Neutrophil (primary cell): ENCODE measurements at regions not wholly inside any gene's neighbourhood (a gene's known extent, or its start where the extent isn't known, plus 50 kb on each side); places are given as distances from the start of the nearest gene placed in this dataset.

Experiments used
- H3K27ac ChIP-seq: fragments of 200-600 bp; sonication (generic); 2 replicates; pipeline ENCODE4 v1.5.1; 2016; ENCODE audit warnings: mild to moderate bottlenecking, moderate library complexity
- H3K27me3 ChIP-seq: fragments of 200-600 bp; sonication (generic); 2 replicates; pipeline ENCODE4 v1.6.0; 2016; ENCODE audit warnings: mild to moderate bottlenecking
- H3K36me3 ChIP-seq: fragments of 200-600 bp; sonication (generic); 2 replicates; pipeline ENCODE4 v1.5.1; 2017
- H3K4me1 ChIP-seq, 2 experiments: fragments of 200-600 bp in 1 of 2; sonication (generic) in 1 of 2; 1 replicate in 1 of 2; 2 replicates in 1 of 2; pipeline versions ENCODE4 v1.5.1 to v1.6.1; 2013 to 2016; ENCODE audit warnings: low read depth in 1 of 2, low read length in 1 of 2, mild to moderate bottlenecking in 1 of 2, moderate library complexity in 1 of 2; ENCODE audit not compliant: control insufficient read depth in 1 of 2, insufficient read depth in 1 of 2
- H3K4me3 ChIP-seq, 2 experiments: fragments of 200-600 bp in 1 of 2; sonication (generic) in 1 of 2; 1 replicate in 1 of 2; 2 replicates in 1 of 2; pipeline ENCODE4 v1.5.1; 2013 to 2016; ENCODE audit warnings: low read depth in 1 of 2, low read length in 1 of 2, mild to moderate bottlenecking in 1 of 2, moderate library complexity in 1 of 2
- H3K9me3 ChIP-seq: fragments of 200-600 bp; sonication (generic); 2 replicates; pipeline ENCODE4 v1.5.1; 2016
- CTCF ChIP-seq: fragments of 200-600 bp; sonication (generic); IDR thresholded peaks from 2 replicates; pipeline ENCODE4 v1.5.1; 2016; ENCODE audit warnings: antibody characterized with exemption

- Histone ChIP-seq H3K4me3 (no peak overlapping the region), H3K27ac (no peak overlapping the region), H3K4me1 (no peaks in the 10 kb centered on the region), H3K9me3 (no peaks in the 10 kb centered on the region), H3K27me3 (no peaks in the 10 kb centered on the region), H3K36me3 (no peaks in the 10 kb centered on the region)
- no peak for TF ChIP-seq CTCF
These were observed 95.9 kb upstream of the PMEPA1 start for GRCh38 chr20:57805747-57806146.

GRCh38 chr20:57804470-57805250 is 94.8 kb upstream of the PMEPA1 start:
- Histone ChIP-seq H3K9me3 (no peaks in the 10 kb centered on the region), H3K27ac (no peak overlapping the region), H3K4me1 (no peaks in the 10 kb centered on the region), H3K36me3 (no peaks in the 10 kb centered on the region), H3K4me3 (no peak overlapping the region), H3K27me3 (no peaks in the 10 kb centered on the region)
- TF ChIP-seq CTCF, result no peak

DNA sequence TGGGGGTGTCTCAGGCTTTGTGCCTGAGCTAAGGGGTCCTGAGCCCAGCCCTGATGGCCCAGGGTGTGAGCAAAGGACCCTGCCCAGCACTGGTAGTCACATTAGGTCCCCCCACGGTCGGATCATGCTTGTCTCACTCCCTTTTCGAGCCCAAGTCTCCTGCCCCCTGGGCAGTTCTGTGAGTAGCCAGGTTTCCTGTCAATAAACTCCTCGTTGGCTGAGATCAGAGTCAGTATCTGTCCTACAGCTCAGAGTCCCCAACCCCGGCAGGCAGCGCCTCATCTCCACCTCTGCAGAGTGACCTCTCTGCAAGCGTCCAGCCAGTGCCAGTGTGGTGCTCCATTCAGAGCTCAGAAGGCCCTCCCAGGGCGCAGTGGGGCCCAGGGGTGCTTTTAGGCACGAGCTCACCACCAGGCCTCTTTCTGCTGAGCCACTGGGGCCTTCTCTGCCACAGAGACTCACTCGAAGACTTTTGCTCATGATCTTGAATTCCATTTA is 93.7 kb upstream of the PMEPA1 start:
- Histone ChIP-seq H3K9me3 (no peaks in the 10 kb centered on the region), H3K27ac (no peak overlapping the region), H3K36me3 (no peaks in the 10 kb centered on the region), H3K4me3 (no peak overlapping the region), H3K27me3 (no peaks in the 10 kb centered on the region), H3K4me1 (no peaks in the 10 kb centered on the region)
- no peak for TF ChIP-seq CTCF

DNA sequence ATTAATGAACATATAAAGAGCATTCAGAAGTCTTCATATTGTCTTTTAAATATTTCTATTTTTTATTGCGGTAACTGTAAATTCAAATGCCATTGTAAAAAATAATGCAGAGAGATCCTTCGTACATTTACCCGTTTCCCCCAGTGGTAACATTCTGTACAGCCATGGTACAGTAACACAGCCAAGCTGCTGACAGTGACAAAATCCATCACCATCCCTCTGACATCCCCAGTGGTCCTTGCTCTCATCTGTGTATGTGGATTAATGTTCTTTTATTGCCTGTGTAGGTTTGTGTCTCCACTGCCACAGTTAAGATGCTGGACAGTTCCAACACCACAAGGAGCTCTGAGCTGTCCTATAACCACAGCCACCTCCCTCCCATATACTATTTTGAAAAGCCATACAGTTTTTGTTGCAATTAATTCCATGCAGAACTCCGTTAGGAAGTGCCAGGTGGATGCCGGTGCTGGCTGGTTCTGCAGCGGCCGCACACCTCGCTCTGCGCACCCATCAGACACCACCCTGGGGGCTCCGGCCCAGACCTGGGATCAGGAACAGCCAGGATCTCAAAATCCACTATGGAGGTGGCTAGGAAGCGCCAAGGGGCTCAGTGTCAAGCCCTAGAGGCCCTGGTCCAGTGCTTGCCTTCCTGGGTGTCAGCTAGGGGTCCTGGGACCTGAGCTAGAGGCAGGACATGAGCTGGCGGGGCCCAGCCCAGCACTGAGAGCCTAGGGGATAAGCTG is 93.1 kb upstream of the PMEPA1 start:
- no peak for TF ChIP-seq CTCF
- Histone ChIP-seq H3K4me3 (no peak overlapping the region), H3K27ac (no peak overlapping the region), H3K4me1 (no peaks in the 10 kb centered on the region), H3K36me3 (no peaks in the 10 kb centered on the region), H3K9me3 (no peaks in the 10 kb centered on the region), H3K27me3 (no peaks in the 10 kb centered on the region)

DNA sequence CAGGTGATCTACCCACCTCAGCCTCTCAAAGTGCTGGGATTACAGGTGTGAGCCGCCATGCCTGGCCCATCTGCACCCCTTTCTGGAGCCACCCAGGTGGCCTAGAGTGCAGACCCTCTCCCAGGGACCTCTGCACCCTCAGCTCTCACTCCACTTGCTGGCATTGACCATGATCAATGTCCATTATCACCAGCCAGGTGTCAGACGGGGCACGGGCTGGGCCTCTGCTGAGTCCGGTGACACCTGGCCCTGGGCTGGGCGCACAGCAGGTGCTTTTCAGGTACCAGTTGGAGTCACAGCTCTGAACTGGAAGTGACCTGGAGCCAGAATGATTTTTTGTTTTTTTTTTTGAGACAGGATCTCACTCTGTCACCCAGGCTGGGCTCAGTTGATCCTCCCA is 91.8 kb upstream of the PMEPA1 start:
- Histone ChIP-seq H3K4me1 (no peaks in the 10 kb centered on the region), H3K36me3 (no peaks in the 10 kb centered on the region), H3K4me3 (no peak overlapping the region), H3K27ac (no peak overlapping the region), H3K27me3 (no peaks in the 10 kb centered on the region), H3K9me3 (no peaks in the 10 kb centered on the region)
- no peak for TF ChIP-seq CTCF
